Kidney epithelial cell (primary cell): ENCODE measurements at regions not wholly inside any gene's neighbourhood (a gene's known extent, or its start where the extent isn't known, plus 50 kb on each side); places are given as distances from the start of the nearest gene placed in this dataset.

ENCODE experiments used
- DNase-seq: peaks from one replicate; pipeline ENCODE4 v3.0.0-alpha.2; 2010; ENCODE audit warnings: low read depth
- H3K27me3 ChIP-seq: 2 replicates; pipeline ENCODE4 v1.6.0; 2011; ENCODE audit warnings: low read length; ENCODE audit not compliant: control insufficient read depth, insufficient read depth
- H3K36me3 ChIP-seq: 2 replicates; pipeline ENCODE4 v1.5.1; 2011; ENCODE audit warnings: low read length; ENCODE audit not compliant: control insufficient read depth, insufficient read depth
- H3K4me3 ChIP-seq: 2 replicates; pipeline ENCODE4 v1.5.1; 2011; ENCODE audit warnings: low read depth, mild to moderate bottlenecking, control low read depth, low read length
- TF ChIP-seq, protein P1 (sequence below): IDR thresholded peaks from 2 replicates; pipeline ENCODE4 v1.5.1; 2011; ENCODE audit warnings: mild to moderate bottlenecking, moderate library complexity, low read length, control low read depth, inconsistent platforms; ENCODE audit not compliant: insufficient read depth, poor library complexity, severe bottlenecking

DNA sequence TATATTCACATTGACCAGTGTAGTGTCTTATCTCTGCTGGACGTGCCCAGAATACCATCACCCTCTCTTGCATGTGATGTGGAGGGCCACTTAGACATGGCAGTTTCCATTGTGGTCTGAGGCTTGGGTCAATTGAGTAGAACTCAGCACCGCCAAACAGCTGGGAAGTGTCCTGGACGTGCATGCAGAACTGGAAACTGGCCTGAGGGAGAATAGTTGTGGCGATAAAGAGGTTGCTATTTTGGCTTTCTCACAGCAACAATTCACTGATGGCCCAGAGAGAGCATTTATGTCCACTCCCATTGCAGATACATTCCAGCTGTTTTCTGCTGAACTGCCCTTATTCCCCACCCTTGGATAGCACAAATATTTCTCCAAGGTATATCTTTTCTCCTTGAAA, 210.1 kb upstream of the DAAM1 start:
- TF ChIP-seq, protein P1, sequence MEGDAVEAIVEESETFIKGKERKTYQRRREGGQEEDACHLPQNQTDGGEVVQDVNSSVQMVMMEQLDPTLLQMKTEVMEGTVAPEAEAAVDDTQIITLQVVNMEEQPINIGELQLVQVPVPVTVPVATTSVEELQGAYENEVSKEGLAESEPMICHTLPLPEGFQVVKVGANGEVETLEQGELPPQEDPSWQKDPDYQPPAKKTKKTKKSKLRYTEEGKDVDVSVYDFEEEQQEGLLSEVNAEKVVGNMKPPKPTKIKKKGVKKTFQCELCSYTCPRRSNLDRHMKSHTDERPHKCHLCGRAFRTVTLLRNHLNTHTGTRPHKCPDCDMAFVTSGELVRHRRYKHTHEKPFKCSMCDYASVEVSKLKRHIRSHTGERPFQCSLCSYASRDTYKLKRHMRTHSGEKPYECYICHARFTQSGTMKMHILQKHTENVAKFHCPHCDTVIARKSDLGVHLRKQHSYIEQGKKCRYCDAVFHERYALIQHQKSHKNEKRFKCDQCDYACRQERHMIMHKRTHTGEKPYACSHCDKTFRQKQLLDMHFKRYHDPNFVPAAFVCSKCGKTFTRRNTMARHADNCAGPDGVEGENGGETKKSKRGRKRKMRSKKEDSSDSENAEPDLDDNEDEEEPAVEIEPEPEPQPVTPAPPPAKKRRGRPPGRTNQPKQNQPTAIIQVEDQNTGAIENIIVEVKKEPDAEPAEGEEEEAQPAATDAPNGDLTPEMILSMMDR = no peak
- H3K36me3 ChIP-seq = no peaks in the 10 kb centered on the region
- DNase-seq = no peak
- no peaks in the 10 kb centered on the region for H3K27me3 ChIP-seq
- no peak overlapping the region for H3K4me3 ChIP-seq

DNA sequence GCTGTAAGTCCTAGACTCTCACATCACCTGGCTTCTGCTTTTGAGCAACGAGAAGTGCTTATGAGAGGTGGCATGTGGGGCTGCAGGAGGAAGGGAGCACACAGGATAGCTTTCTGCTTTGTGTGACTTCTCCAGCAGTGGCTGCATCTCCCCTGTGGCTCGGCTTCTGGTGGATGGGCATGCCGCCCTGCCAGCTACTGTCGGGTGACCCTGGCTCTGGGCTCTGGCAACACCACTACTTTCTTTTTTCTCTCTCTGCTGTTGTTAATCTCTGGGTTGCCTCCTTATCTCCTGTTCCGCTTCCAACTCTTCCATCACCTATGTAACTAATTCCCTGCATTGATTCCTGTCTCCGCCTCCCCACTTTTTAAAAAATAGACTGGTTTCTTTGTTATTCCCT, 209.1 kb upstream of the DAAM1 start:
- no peaks in the 10 kb centered on the region for H3K27me3 ChIP-seq
- H3K36me3 ChIP-seq = no peaks in the 10 kb centered on the region
- TF ChIP-seq, protein P1 = no peak

DNA sequence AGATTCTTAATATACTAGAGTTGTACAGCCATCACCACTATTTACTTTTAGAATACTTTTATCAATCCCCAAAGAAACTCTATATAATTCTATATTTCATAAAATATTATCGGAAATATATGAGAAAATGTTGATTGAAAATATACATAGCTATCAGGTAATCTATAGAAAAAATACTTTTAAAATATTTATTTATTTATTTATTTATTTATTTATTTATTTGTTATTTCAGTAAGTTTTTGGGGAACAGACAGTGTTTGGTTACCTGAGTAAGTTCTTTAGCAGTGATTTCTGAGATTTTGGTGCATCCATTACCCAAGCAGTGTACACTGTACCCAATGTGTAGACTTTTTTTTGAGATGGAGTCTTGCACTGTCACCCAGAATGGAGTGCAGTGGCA, 206.6 kb upstream of the DAAM1 start:
- Histone ChIP-seq H3K36me3 (no peaks in the 10 kb centered on the region), H3K4me3 (no peak overlapping the region), H3K27me3 (no peaks in the 10 kb centered on the region)
- TF ChIP-seq, protein P1 = no peak
- DNase-seq = no peak

More for the DNA sequence above, 209.1 kb upstream of the DAAM1 start:
- DNase-seq = no peak
- H3K4me3 ChIP-seq = no peak overlapping the region

DNA sequence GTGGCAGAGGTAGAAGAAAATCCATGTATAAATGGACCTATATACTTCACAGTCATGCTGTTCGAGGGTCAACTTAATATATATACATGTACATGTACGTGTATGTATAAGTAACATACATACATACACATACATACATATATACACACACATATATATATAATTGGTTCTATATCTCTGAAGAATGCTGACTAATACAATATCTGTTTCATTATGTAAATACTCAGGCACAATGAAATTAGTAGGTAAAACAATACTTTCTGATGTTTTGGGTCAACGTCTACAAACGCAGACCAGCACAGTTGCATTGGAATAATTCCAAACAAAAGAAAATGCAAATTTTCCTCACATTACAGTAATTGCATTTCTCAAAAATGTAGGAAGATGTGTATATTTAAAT, 202.7 kb upstream of the DAAM1 start:
- DNase-seq = no peak
- Histone ChIP-seq H3K27me3 (no peaks in the 10 kb centered on the region), H3K36me3 (no peaks in the 10 kb centered on the region), H3K4me3 (no peak overlapping the region)
- TF ChIP-seq, protein P1 = no peak

DNA sequence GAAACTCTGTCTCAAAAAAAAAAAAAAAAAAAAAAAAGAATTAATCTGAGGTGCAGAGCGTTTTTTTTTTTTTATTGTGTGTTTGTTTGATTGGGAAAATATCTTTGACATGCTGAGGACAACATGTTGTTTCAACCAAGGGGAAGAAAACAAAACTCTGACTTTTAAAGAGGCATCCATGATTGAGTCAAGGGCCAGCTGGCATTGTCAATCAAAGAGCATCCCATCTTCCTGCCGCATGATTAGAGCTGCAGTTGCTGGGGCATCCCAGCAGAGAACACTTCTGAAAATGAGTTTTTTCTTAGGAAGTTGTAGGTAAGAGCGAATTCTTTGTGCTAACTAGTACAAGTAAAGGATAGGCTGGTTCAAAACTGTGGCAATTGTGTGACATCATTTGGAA, 200.9 kb upstream of the DAAM1 start:
- TF ChIP-seq, protein P1 = no peak
- DNase-seq = no peak
- Histone ChIP-seq H3K36me3 (no peaks in the 10 kb centered on the region), H3K27me3 (no peaks in the 10 kb centered on the region), H3K4me3 (no peak overlapping the region)

DNA sequence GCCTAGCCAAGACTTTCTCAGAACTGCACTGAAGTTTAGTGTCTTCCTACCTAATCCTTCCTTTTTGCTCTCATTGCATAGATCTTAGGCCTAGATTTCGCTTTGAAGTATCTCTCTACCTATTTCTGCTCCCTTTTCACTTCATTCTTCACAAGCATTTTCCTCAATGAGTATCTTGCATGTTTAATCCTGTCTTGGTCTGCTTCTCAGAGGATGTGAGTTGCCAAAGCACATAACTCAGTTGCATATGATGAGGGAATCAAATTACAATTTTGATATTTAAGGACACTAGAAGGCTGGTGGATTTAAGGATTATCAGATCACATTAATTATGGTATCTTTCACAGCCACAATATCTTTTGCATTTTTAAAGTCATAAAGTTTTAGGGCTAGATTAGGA, 195.5 kb upstream of the DAAM1 start:
- TF ChIP-seq, protein P1 = no peak
- no peaks in the 10 kb centered on the region for H3K27me3 ChIP-seq
- DNase-seq = no peak
- H3K36me3 ChIP-seq = no peaks in the 10 kb centered on the region
- H3K4me3 ChIP-seq = no peak overlapping the region
